Coronary artery (tissue), 2 donors: ENCODE measurements at regions not wholly inside any gene's neighbourhood (a gene's known extent, or its start where the extent isn't known, plus 50 kb on each side); places are given as distances from the start of the nearest gene placed in this dataset.

Experiments used
- DNase-seq: peaks from one replicate; pipeline ENCODE4 v3.0.0-alpha.2; 2017; ENCODE audit warnings: low spot score
- H3K27ac ChIP-seq, 2 donors: fragments of 200-600 bp; sonication (generic); one replicate each; pipeline ENCODE4 v1.5.1; 2016 to 2019
- H3K4me3 ChIP-seq: fragments of 200-600 bp; sonication (generic); 2 replicates; pipeline ENCODE4 v1.5.1; 2016; ENCODE audit warnings: mild to moderate bottlenecking, moderate library complexity
- CTCF ChIP-seq: fragments of 200-600 bp; sonication (generic); IDR thresholded peaks from one replicate; pipeline ENCODE4 v1.5.1; 2019; ENCODE audit warnings: antibody characterized with exemption

GRCh38 chr1:203935321-203935720, 73.9 kb downstream of the SNRPE start:
- Histone ChIP-seq H3K4me3 (no peak overlapping the region), H3K27ac (no peak overlapping the region)
- no peak for DNase-seq
- no peak for TF ChIP-seq CTCF

GRCh38 chr1:203937678-203938330, 76.4 kb downstream of the SNRPE start:
- no peak for DNase-seq

GRCh38 chr1:203944651-203945404, 83.4 kb downstream of the SNRPE start:
- DNase-seq: no peak
- Histone ChIP-seq H3K27ac (no peak overlapping the region), H3K4me3 (no peak overlapping the region)
- TF ChIP-seq CTCF: no peak

More at GRCh38 chr1:203937678-203938330, 76.4 kb downstream of the SNRPE start:
- Histone ChIP-seq H3K27ac (no peak overlapping the region), H3K4me3 (no peak overlapping the region)
- no peak for TF ChIP-seq CTCF

GRCh38 chr1:203954293-203954692, 92.9 kb downstream of the SNRPE start:
- H3K27ac ChIP-seq: no peak overlapping the region
- no peak for TF ChIP-seq CTCF
- no peak for DNase-seq
- no peak overlapping the region for H3K4me3 ChIP-seq

GRCh38 chr1:203954788-203955552, 93.6 kb downstream of the SNRPE start:
- TF ChIP-seq CTCF: no peak
- no peak overlapping the region for H3K4me3 ChIP-seq
- no peak overlapping the region for H3K27ac ChIP-seq
- DNase-seq: no peak

- no peak overlapping the region for H3K27ac ChIP-seq
- no peak overlapping the region for H3K4me3 ChIP-seq
- no peak for DNase-seq
- no peak for TF ChIP-seq CTCF
Observed at GRCh38 chr1:203968761-203969160, 104.2 kb upstream of the SOX13 start.
